ENCODE measurements at regions not wholly inside any gene's neighbourhood (a gene's known extent, or its start where the extent isn't known, plus 50 kb on each side); places are given as distances from the start of the nearest gene placed in this dataset.
"Not testable (repeated sequence)": the region's sequence is repeated elsewhere in the genome, so short reads cannot be mapped to it uniquely, and the experiment has no call there.

DNA sequence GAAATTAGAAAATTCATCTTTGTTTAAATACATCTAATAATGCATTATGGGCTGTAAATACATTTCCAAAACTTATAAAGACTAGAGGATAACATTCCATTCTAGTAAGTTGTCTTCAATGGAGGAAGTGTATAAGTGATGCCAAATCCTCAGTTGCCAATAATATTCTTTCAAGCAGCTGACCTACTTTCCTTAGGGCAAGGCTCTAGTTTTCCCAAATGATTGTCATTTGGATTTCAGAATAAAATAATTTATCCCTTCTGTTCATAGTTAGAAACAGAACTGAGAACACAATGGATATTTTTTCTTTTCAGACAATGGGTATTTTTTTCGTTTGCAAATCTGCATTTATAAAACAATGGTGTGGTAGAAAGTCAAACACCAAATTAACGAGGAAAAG is 354.9 kb upstream of the ADAMTS5 start:
- TF ChIP-seq POLR2AphosphoS5 (IDR thresholded peaks at IDR 0.05; ENCODE audit: insufficient read depth in 1 of 2, low read depth in 1 of 2) (no peak), POLR2A (IDR thresholded peaks at IDR 0.05) (no peak)
- TF ChIP-seq, protein P1, sequence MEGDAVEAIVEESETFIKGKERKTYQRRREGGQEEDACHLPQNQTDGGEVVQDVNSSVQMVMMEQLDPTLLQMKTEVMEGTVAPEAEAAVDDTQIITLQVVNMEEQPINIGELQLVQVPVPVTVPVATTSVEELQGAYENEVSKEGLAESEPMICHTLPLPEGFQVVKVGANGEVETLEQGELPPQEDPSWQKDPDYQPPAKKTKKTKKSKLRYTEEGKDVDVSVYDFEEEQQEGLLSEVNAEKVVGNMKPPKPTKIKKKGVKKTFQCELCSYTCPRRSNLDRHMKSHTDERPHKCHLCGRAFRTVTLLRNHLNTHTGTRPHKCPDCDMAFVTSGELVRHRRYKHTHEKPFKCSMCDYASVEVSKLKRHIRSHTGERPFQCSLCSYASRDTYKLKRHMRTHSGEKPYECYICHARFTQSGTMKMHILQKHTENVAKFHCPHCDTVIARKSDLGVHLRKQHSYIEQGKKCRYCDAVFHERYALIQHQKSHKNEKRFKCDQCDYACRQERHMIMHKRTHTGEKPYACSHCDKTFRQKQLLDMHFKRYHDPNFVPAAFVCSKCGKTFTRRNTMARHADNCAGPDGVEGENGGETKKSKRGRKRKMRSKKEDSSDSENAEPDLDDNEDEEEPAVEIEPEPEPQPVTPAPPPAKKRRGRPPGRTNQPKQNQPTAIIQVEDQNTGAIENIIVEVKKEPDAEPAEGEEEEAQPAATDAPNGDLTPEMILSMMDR (IDR thresholded peaks at IDR 0.05), result no peak
- Histone ChIP-seq H3K36me3 (no peaks in the 10 kb centered on the region), H3K4me3 (no peak overlapping the region), H3K27ac (no peak overlapping the region), H3K27me3 (no peaks in the 10 kb centered on the region), H3K9me3 (no peaks in the 10 kb centered on the region), H3K4me1 (no peaks in the 10 kb centered on the region)
- intact Hi-C loops (cut with DNase I), result no loop called here
- DNase-seq (ENCODE audit: extremely low spot score in 2 of 2), result no peak

DNA sequence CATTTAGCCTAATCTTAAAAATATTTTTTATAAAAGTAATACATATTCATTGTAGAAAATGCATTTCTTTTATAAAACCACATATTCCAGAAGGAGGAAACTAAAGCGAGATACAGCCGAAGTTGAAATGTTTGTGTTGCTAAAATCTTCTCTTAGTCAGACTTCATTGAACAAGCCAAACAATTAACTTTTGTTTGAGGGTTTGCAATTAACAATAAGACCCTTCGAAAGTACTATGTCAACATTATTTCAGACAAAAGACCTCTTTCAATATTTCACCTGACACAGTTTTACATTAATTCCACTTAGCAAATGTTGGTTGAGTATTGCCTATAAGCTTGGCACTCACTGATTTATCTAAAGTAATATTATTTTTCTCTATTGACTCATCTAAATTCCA is 354.0 kb upstream of the ADAMTS5 start:
- Histone ChIP-seq H3K27me3 (no peaks in the 10 kb centered on the region), H3K4me3 (no peak overlapping the region), H3K27ac (no peak overlapping the region), H3K36me3 (no peaks in the 10 kb centered on the region), H3K9me3 (no peaks in the 10 kb centered on the region), H3K4me1 (no peaks in the 10 kb centered on the region)
- intact Hi-C loops (cut with DNase I), result no loop called here
- no peak for DNase-seq (ENCODE audit: extremely low spot score in 2 of 2)
- TF ChIP-seq, protein P1 (IDR thresholded peaks at IDR 0.05), result no peak
- TF ChIP-seq POLR2A (IDR thresholded peaks at IDR 0.05) (no peak), POLR2AphosphoS5 (IDR thresholded peaks at IDR 0.05; ENCODE audit: insufficient read depth in 1 of 2, low read depth in 1 of 2) (no peak)

DNA sequence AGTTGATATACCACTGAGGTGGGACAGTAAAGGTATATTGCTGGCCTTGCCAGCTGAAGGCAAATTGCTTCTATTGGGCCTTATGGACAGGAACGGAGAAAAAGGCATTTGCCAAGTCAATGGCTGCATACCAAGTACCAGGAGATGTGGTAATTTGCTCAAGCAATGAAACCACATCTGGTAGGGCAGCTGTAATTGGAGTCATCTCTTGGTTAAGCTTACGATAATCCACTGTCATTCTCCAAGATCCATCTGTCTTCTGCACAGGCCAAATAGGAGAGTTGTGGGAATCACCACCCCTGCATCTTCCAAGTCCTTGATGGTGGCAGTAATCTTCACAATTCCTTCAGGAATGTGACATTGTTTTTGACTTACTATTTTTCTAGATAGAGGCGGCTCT is 350.7 kb upstream of the ADAMTS5 start:
- H3K4me1 ChIP-seq; H3K27me3 ChIP-seq; H3K9me3 ChIP-seq; H3K27ac ChIP-seq; H3K36me3 ChIP-seq; H3K4me3 ChIP-seq; DNase-seq (ENCODE audit: extremely low spot score in 2 of 2); intact Hi-C loops (cut with DNase I): not testable (repeated sequence)

DNA sequence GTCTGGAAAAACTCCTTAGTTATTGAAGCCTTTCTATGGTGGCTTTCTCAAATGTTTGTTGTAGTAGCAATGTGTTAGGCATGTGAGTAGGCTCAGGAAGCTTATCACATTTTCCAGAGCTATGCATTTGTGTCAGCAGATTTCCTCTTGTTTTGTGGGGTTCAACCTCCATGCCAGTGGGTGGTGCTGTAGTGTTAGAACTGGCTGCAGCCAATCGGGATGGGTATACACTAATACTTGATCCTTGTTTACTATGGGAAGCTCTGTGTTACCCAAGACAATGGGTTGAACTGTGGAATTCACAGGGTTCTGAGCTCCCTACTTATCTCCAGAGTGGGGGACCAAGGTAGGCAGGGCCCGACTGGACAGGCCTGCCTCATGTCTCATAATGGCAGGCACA is 348.5 kb upstream of the ADAMTS5 start:
- Histone ChIP-seq H3K27me3 (no peaks in the 10 kb centered on the region), H3K9me3 (no peaks in the 10 kb centered on the region), H3K4me1 (no peaks in the 10 kb centered on the region), H3K4me3 (no peak overlapping the region), H3K36me3 (no peaks in the 10 kb centered on the region), H3K27ac (no peak overlapping the region)
- intact Hi-C loops (cut with DNase I), result no loop called here
- TF ChIP-seq, protein P1 (IDR thresholded peaks at IDR 0.05), result no peak
- TF ChIP-seq POLR2AphosphoS5 (IDR thresholded peaks at IDR 0.05; ENCODE audit: insufficient read depth in 1 of 2, low read depth in 1 of 2), result no peak
- TF ChIP-seq POLR2A (IDR thresholded peaks at IDR 0.05), result no peak
- DNase-seq (ENCODE audit: extremely low spot score in 2 of 2), result no peak

DNA sequence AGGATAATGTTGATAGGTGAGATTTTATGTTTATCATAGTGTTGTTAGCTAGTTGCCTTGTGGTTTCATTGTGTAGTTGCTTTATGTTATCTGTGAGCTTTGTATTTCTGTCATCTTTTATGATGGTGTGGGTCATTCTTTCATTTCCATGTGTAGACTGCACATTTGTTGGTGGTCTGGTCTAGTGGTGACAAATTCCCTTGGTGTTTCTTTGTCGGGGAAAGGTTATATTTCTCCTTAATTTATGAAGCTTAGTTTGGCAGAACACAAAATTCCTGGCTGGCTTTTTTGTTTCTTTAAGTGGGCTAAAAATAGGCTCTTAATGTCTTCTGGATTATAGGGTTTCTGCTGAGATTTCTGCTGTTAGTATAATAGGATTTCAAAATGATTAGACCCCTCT is 347.2 kb upstream of the ADAMTS5 start:
- no peak for DNase-seq (ENCODE audit: extremely low spot score in 2 of 2)
- H3K27ac ChIP-seq, result no peak overlapping the region
- H3K27me3 ChIP-seq, result no peaks in the 10 kb centered on the region
- TF ChIP-seq POLR2A (IDR thresholded peaks at IDR 0.05), result no peak
- TF ChIP-seq POLR2AphosphoS5 (IDR thresholded peaks at IDR 0.05; ENCODE audit: insufficient read depth in 1 of 2, low read depth in 1 of 2), result no peak
- TF ChIP-seq, protein P1 (IDR thresholded peaks at IDR 0.05), result no peak
- no peaks in the 10 kb centered on the region for H3K4me1 ChIP-seq
- H3K4me3 ChIP-seq, result no peak overlapping the region
- intact Hi-C loops (cut with DNase I), result no loop called here
- H3K36me3 ChIP-seq, result no peaks in the 10 kb centered on the region
- H3K9me3 ChIP-seq, result no peaks in the 10 kb centered on the region

All from vagina (tissue), 2 donors.